ENCODE measurements at regions not wholly inside any gene's neighbourhood (a gene's known extent, or its start where the extent isn't known, plus 50 kb on each side); places are given as distances from the start of the nearest gene placed in this dataset.

GRCh38 chr17:79509490-79509889 is 101.4 kb downstream of the RBFOX3 start:
- no peak overlapping the region for H3K27ac ChIP-seq (ENCODE audit: low read length)
- no peak overlapping the region for H3K4me3 ChIP-seq (ENCODE audit: low read depth in 2 of 2, low read length in 2 of 2)
- ChIA-PET CTCF (no interaction called here), POLR2A (no interaction called here)
- no peaks in the 10 kb centered on the region for H3K36me3 ChIP-seq (ENCODE audit: control insufficient read depth, insufficient read depth, low read length)
- DNase-seq (ENCODE audit: low read depth, low spot score) (no peak), ATAC-seq (no peak)
- intact Hi-C loops (cut with micrococcal nuclease; ENCODE audit: unreplicated experiment), result no loop called here
- peaks cover 4% of the 10 kb centered on the region; the same call in 1 of the 2 replicates for H3K27me3 ChIP-seq (ENCODE audit: control insufficient read depth, insufficient read depth, low read length)
- in situ Hi-C loops (cut with HindIII; ENCODE audit: low pct_unique_long_range_greater_than_20kb, low sequenced_read_pairs), result no loop called here
- H3K4me1 ChIP-seq (ENCODE audit: control insufficient read depth, insufficient read depth, low read length), result no peaks in the 10 kb centered on the region
- TF ChIP-seq TCF7L2 (IDR thresholded peaks at IDR 0.05; ENCODE audit: low read depth, low read length), result no peak
- no peaks in the 10 kb centered on the region for H3K9me3 ChIP-seq (ENCODE audit: control insufficient read depth, insufficient read depth, low read depth, low read length)
- BruUV-seq (replicated peaks), result no TSS peak

- Histone ChIP-seq H3K4me1 (ENCODE audit: control insufficient read depth, insufficient read depth, low read length) (no peaks in the 10 kb centered on the region), H3K36me3 (ENCODE audit: control insufficient read depth, insufficient read depth, low read length) (no peaks in the 10 kb centered on the region), H3K9me3 (ENCODE audit: control insufficient read depth, insufficient read depth, low read depth, low read length) (no peaks in the 10 kb centered on the region), H3K27ac (ENCODE audit: low read length) (no peak overlapping the region), H3K4me3 (ENCODE audit: low read depth in 2 of 2, low read length in 2 of 2) (no peak overlapping the region), H3K27me3 (ENCODE audit: control insufficient read depth, insufficient read depth, low read length) (peaks cover 4% of the 10 kb centered on the region)
- no peak for TF ChIP-seq TCF7L2 (IDR thresholded peaks at IDR 0.05; ENCODE audit: low read depth, low read length)
- TF ChIP-seq SIN3A (IDR thresholded peaks at IDR 0.05; ENCODE audit: borderline replicate concordance, insufficient read depth, low read depth, low read length), result no peak
- TF ChIP-seq REST (IDR thresholded peaks at IDR 0.05; ENCODE audit: insufficient read depth in 1 of 2, low read depth in 2 of 2, low read length in 1 of 2), result no peak
- TF ChIP-seq POLR2AphosphoS5 (IDR thresholded peaks at IDR 0.05; ENCODE audit: low read depth, low read length), result no peak
- TF ChIP-seq, protein P1, sequence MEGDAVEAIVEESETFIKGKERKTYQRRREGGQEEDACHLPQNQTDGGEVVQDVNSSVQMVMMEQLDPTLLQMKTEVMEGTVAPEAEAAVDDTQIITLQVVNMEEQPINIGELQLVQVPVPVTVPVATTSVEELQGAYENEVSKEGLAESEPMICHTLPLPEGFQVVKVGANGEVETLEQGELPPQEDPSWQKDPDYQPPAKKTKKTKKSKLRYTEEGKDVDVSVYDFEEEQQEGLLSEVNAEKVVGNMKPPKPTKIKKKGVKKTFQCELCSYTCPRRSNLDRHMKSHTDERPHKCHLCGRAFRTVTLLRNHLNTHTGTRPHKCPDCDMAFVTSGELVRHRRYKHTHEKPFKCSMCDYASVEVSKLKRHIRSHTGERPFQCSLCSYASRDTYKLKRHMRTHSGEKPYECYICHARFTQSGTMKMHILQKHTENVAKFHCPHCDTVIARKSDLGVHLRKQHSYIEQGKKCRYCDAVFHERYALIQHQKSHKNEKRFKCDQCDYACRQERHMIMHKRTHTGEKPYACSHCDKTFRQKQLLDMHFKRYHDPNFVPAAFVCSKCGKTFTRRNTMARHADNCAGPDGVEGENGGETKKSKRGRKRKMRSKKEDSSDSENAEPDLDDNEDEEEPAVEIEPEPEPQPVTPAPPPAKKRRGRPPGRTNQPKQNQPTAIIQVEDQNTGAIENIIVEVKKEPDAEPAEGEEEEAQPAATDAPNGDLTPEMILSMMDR (IDR thresholded peaks at IDR 0.05), result no peak
- DNase-seq (ENCODE audit: low read depth, low spot score), result no peak
- in situ Hi-C loops (cut with HindIII; ENCODE audit: low pct_unique_long_range_greater_than_20kb, low sequenced_read_pairs) (no loop called here), intact Hi-C loops (cut with micrococcal nuclease; ENCODE audit: unreplicated experiment) (no loop called here)
- no TSS peak for BruUV-seq (replicated peaks)
- CTCF ChIA-PET, result no interaction called here
- POLR2A ChIA-PET, result no interaction called here
- no peak for ATAC-seq
Observed at GRCh38 chr17:79509008-79509407, 101.8 kb downstream of the RBFOX3 start.

- H3K4me3 ChIP-seq (ENCODE audit: low read depth in 2 of 2, low read length in 2 of 2), result no peak overlapping the region
- no peaks in the 10 kb centered on the region for H3K9me3 ChIP-seq (ENCODE audit: control insufficient read depth, insufficient read depth, low read depth, low read length)
- intact Hi-C loops (cut with micrococcal nuclease; ENCODE audit: unreplicated experiment), result no loop called here
- in situ Hi-C loops (cut with HindIII; ENCODE audit: low pct_unique_long_range_greater_than_20kb, low sequenced_read_pairs), result no loop called here
- ChIA-PET POLR2A (no interaction called here), CTCF (no interaction called here)
- no peaks in the 10 kb centered on the region for H3K36me3 ChIP-seq (ENCODE audit: control insufficient read depth, insufficient read depth, low read length)
- H3K4me1 ChIP-seq (ENCODE audit: control insufficient read depth, insufficient read depth, low read length), result no peaks in the 10 kb centered on the region
- no peak for ATAC-seq
- DNase-seq (ENCODE audit: low read depth, low spot score), result no peak
- H3K27ac ChIP-seq (ENCODE audit: low read length), result no peak overlapping the region
- H3K27me3 ChIP-seq (ENCODE audit: control insufficient read depth, insufficient read depth, low read length), result peaks cover 8% of the 10 kb centered on the region
- no TSS peak for BruUV-seq (replicated peaks)
- TF ChIP-seq SIN3A (IDR thresholded peaks at IDR 0.05; ENCODE audit: borderline replicate concordance, insufficient read depth, low read depth, low read length) (no peak), TCF7L2 (IDR thresholded peaks at IDR 0.05; ENCODE audit: low read depth, low read length) (no peak)
Observed at GRCh38 chr17:79508291-79508716, 102.5 kb downstream of the RBFOX3 start.
